ENCODE measurements at regions not wholly inside any gene's neighbourhood (a gene's known extent, or its start where the extent isn't known, plus 50 kb on each side); places are given as distances from the start of the nearest gene placed in this dataset.

DNA sequence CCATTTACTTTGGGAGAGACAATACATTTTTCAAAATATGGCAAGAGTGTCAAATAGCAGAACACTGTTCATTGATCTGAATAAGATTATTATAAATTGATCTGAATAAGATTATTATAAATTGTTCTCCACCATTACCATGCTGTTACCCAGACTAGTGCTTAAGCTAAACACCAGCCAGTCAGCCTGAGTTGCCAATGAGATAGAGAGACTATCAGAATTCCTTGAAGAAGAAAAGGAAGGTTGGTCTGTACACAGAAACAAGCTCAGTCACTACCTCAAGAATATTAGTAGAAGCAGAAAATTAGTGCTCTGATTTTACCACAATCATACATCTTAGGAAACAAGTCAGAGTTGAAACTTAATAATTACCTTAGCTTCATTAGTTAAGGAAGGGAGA is 469.8 kb downstream of the FOXG1 start:
- TF ChIP-seq CTCF (conservative IDR thresholded peaks at IDR 0.05; ENCODE audit: low read depth, low read length) = no peak
- no peak for DNase-seq (ENCODE audit: low read depth)
- no peak overlapping the region for H3K4me3 ChIP-seq (ENCODE audit: low read depth, low read length)

DNA sequence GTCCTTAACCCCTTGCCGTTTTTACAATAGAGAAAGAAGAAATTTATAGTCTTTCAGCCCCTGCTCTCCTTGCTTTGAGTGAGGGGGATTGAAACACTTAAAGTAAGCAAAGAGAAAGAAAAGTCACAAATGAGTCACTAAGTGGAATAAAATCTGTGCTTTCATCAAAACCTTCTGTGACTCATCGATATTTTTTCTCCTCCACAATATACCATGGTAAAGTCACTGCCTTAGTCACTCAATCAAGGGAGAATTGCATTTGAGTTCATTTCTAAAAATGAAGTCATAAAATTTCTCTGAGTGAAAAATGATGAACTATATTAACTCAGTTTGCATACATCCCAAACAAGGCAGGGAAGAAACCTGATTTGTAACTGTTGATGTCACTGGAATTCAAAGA is 470.3 kb downstream of the FOXG1 start:
- H3K4me3 ChIP-seq (ENCODE audit: low read depth, low read length) = no peak overlapping the region
- DNase-seq (ENCODE audit: low read depth) = no peak
- no peak for TF ChIP-seq CTCF (conservative IDR thresholded peaks at IDR 0.05; ENCODE audit: low read depth, low read length)

GRCh38 chr14:29240066-29240465 is 473.5 kb downstream of the FOXG1 start:
- DNase-seq (ENCODE audit: low read depth) = no peak
- TF ChIP-seq CTCF (conservative IDR thresholded peaks at IDR 0.05; ENCODE audit: low read depth, low read length) = no peak
- no peak overlapping the region for H3K4me3 ChIP-seq (ENCODE audit: low read depth, low read length)

DNA sequence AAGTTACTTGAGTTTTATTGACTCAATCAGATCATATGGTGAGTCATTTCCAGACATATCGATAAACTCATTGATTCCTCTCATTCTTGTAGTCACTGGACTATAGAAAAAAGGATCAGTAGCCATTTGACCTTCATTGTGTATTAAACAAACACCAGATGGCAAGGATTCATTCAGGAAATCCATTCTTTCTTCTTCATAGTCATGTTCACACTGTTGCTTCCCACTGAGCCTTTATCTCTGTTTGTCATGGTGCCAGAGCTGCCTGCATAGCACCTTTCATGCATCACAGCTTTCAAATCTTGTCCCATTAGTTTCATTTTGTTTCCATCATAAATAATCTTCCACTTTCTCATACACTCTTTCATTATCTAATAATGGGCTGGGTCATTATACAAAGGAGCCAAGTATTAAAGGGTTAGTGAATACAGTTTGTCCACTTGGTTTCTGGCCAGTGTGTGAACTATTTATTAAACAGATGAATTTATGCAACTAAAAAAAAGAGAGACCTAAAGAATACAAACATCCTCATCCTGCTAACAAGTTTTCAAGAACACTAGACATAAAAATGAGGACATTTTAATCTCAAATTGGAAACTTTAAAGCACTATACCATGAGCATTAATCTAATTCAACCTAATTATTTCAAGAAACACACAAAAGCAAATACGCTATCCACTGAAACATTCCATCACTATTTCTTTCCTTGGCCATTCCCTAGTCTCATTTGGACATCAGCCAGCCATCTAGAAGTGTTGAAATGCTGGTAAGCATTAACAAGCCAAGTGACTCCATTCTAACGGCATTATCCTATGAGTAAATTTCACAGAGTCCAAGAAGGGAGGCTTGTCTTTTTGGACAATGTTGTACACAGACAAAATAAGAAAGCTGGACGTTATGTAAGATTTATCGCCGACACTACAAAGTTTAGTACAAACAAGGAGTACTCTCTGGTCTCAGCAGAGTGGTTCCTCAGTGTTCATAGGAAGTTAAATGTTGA is 476.5 kb downstream of the FOXG1 start:
- peak; percentile 75 for DNase-seq (ENCODE audit: low read depth)
- TF ChIP-seq CTCF (conservative IDR thresholded peaks at IDR 0.05; ENCODE audit: low read depth, low read length) = no peak
- no peak overlapping the region for H3K4me3 ChIP-seq (ENCODE audit: low read depth, low read length)

GRCh38 chr14:29255692-29256091 is 489.1 kb downstream of the FOXG1 start:
- no peak for DNase-seq (ENCODE audit: low read depth)
- TF ChIP-seq CTCF (conservative IDR thresholded peaks at IDR 0.05; ENCODE audit: low read depth, low read length) = no peak
- no peak overlapping the region for H3K4me3 ChIP-seq (ENCODE audit: low read depth, low read length)

- H3K4me3 ChIP-seq (ENCODE audit: low read depth, low read length) = no peak overlapping the region
- no peak for TF ChIP-seq CTCF (conservative IDR thresholded peaks at IDR 0.05; ENCODE audit: low read depth, low read length)
- no peak for DNase-seq (ENCODE audit: low read depth)
Observed at GRCh38 chr14:29262979-29263378, 496.4 kb downstream of the FOXG1 start.

DNA sequence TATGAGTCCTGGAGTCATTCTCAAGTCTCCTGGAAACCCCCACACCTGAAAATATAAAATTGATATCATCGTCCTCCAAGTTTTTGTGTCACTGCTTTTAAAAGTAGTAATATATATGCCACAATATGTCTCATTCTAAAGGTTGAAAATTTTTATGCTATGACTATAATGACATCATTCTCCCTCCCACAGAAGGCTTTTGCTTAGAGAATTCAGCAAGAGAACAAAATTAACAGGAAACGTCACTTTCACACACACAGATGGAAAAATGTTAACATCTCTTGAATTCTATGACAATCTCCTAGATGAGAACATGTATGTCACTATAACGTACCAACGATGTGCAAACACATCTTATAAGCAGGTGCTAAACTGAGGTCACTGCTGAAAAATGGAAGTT is 498.3 kb downstream of the FOXG1 start:
- no peak overlapping the region for H3K4me3 ChIP-seq (ENCODE audit: low read depth, low read length)
- no peak for DNase-seq (ENCODE audit: low read depth)
- no peak for TF ChIP-seq CTCF (conservative IDR thresholded peaks at IDR 0.05; ENCODE audit: low read depth, low read length)
